Calu3 (cell line): ENCODE measurements at regions not wholly inside any gene's neighbourhood (a gene's known extent, or its start where the extent isn't known, plus 50 kb on each side); places are given as distances from the start of the nearest gene placed in this dataset.

Experiments used
- BruUV-seq: library from RNA; stranded (reverse); fragments of 400-500 nt; replicated peaks from 2 replicates; lab custom pipeline; 2021; lab: Mats Ljungman, UMichigan
- CTCF ChIA-PET: fragments of 300-600 bp; sonication (Branson Sonifier 250); formaldehyde crosslinking; loops from one replicate; lab custom pipeline; 2022; ENCODE audit warnings: antibody characterized with exemption; lab: Charles Lee
- DNase-seq: peaks from one replicate; pipeline ENCODE4 v3.0.0; 2022
- H3K27ac Mint-ChIP-seq: one replicate; pipeline ENCODE4 v1.8.0; 2022; ENCODE audit warnings: mixed read lengths; ENCODE audit not compliant: unreplicated experiment
- H3K27me3 Mint-ChIP-seq: one replicate; pipeline ENCODE4 v1.8.0; 2022; ENCODE audit warnings: mixed read lengths; ENCODE audit not compliant: unreplicated experiment
- H3K36me3 Mint-ChIP-seq: one replicate; pipeline ENCODE4 v1.8.0; 2022; ENCODE audit warnings: mild to moderate bottlenecking, moderate library complexity, mixed read lengths; ENCODE audit not compliant: insufficient read depth, unreplicated experiment
- H3K4me1 Mint-ChIP-seq: one replicate; pipeline ENCODE4 v1.8.0; 2022; ENCODE audit warnings: mild to moderate bottlenecking, low read depth, mixed read lengths; ENCODE audit not compliant: unreplicated experiment
- H3K4me3 Mint-ChIP-seq: one replicate; pipeline ENCODE4 v1.8.0; 2022; ENCODE audit warnings: mild to moderate bottlenecking, low read depth, moderate library complexity, mixed read lengths; ENCODE audit not compliant: unreplicated experiment
- H3K9me3 Mint-ChIP-seq: one replicate; pipeline ENCODE4 v1.8.0; 2022; ENCODE audit warnings: low read depth, mixed read lengths; ENCODE audit not compliant: unreplicated experiment
- CTCF ChIP-seq: fragments of 200-600 bp; IDR thresholded peaks from one replicate; pipeline ENCODE4 v1.8.0; 2022; ENCODE audit warnings: antibody characterized with exemption; ENCODE audit not compliant: unreplicated experiment
- intact Hi-C: fragments of 100-400 bp; cut with micrococcal nuclease; formaldehyde crosslinking; loops from one replicate; pipeline ENCODE4 v1.10.0; 2022; ENCODE audit not compliant: unreplicated experiment

GRCh38 chr3:66738625-66739365, 238.0 kb upstream of the LRIG1 start:
- CTCF ChIA-PET, result no interaction called here

GRCh38 chr3:66740260-66740659, 239.4 kb upstream of the LRIG1 start:
- CTCF ChIA-PET, result no interaction called here
- TF ChIP-seq CTCF, result no peak
- no TSS peak for BruUV-seq
- intact Hi-C loops, result no loop called here
- no peak overlapping the region for H3K27ac Mint-ChIP-seq
- H3K27me3 Mint-ChIP-seq, result peaks cover 16% of the 10 kb centered on the region
- DNase-seq, result no peak
- no peak overlapping the region for H3K4me3 Mint-ChIP-seq
- no peaks in the 10 kb centered on the region for H3K4me1 Mint-ChIP-seq
- no peaks in the 10 kb centered on the region for H3K9me3 Mint-ChIP-seq
- H3K36me3 Mint-ChIP-seq, result no peaks in the 10 kb centered on the region

More at GRCh38 chr3:66738625-66739365, 238.0 kb upstream of the LRIG1 start:
- no peak for DNase-seq
- no TSS peak for BruUV-seq
- intact Hi-C loops, result no loop called here
- Mint-ChIP-seq H3K27ac (no peak overlapping the region), H3K9me3 (no peaks in the 10 kb centered on the region), H3K36me3 (no peaks in the 10 kb centered on the region), H3K4me1 (no peaks in the 10 kb centered on the region), H3K4me3 (no peak overlapping the region), H3K27me3 (peaks cover 13% of the 10 kb centered on the region)
- no peak for TF ChIP-seq CTCF

GRCh38 chr3:66744521-66744920, 243.7 kb upstream of the LRIG1 start:
- Mint-ChIP-seq H3K4me3 (no peak overlapping the region), H3K36me3 (no peaks in the 10 kb centered on the region), H3K27me3 (peaks cover 24% of the 10 kb centered on the region), H3K9me3 (no peaks in the 10 kb centered on the region), H3K27ac (no peak overlapping the region), H3K4me1 (no peaks in the 10 kb centered on the region)
- CTCF ChIA-PET, result no interaction called here
- BruUV-seq, result no TSS peak
- intact Hi-C loops, result no loop called here
- DNase-seq, result no peak
- no peak for TF ChIP-seq CTCF

- Mint-ChIP-seq H3K9me3 (no peaks in the 10 kb centered on the region), H3K27ac (no peak overlapping the region), H3K4me3 (no peak overlapping the region), H3K4me1 (no peaks in the 10 kb centered on the region), H3K36me3 (no peaks in the 10 kb centered on the region), H3K27me3 (peaks cover 24% of the 10 kb centered on the region)
- BruUV-seq, result no TSS peak
- intact Hi-C loops, result no loop called here
- CTCF ChIA-PET, result no interaction called here
- no peak for DNase-seq
- TF ChIP-seq CTCF, result no peak
Observed at GRCh38 chr3:66744986-66745385, 244.2 kb upstream of the LRIG1 start.
